Colonic mucosa (tissue), 4 donors: ENCODE measurements at regions not wholly inside any gene's neighbourhood (a gene's known extent, or its start where the extent isn't known, plus 50 kb on each side); places are given as distances from the start of the nearest gene placed in this dataset.
"Not testable (repeated sequence)": the region's sequence is repeated elsewhere in the genome, so short reads cannot be mapped to it uniquely, and the experiment has no call there.

Source experiments
- DNase-seq: peaks from one replicate; pipeline ENCODE4 v3.0.0-alpha.2; 2020
- H3K27ac ChIP-seq: fragments of 200-600 bp; one replicate; pipeline ENCODE4 v1.8.0; 2021
- H3K27me3 ChIP-seq: fragments of 200-600 bp; one replicate; pipeline ENCODE4 v1.8.0; 2021
- H3K36me3 ChIP-seq: fragments of 200-600 bp; one replicate; pipeline ENCODE4 v1.8.0; 2021
- H3K4me1 ChIP-seq: fragments of 200-600 bp; one replicate; pipeline ENCODE4 v1.8.0; 2021; ENCODE audit warnings: mild to moderate bottlenecking
- H3K4me3 ChIP-seq: fragments of 200-600 bp; one replicate; pipeline ENCODE4 v1.8.0; 2021
- H3K9ac ChIP-seq, 2 donors: one replicate each; pipeline ENCODE4 v1.7.0; 2013; ENCODE audit warnings: control low read depth in 2 of 2, low read depth in 2 of 2, low read length in 2 of 2
- H3K9me3 ChIP-seq: fragments of 200-600 bp; one replicate; pipeline ENCODE4 v1.8.0; 2021
- intact Hi-C: fragments of 100-400 bp; cut with DNase I; formaldehyde crosslinking; loops from one replicate; pipeline ENCODE4 v1.14.1; 2022
- TF ChIP-seq, protein P1 (sequence below): fragments of 200-600 bp; IDR thresholded peaks from one replicate; pipeline ENCODE4 v1.8.0; 2022; ENCODE audit warnings: antibody characterized with exemption, mild to moderate bottlenecking
- donor health status: healthy.
- donor health status: DM: no; HTN: no; CAD: no.
- donor health status: DM: no; HTN: no; CAD: no.

DNA sequence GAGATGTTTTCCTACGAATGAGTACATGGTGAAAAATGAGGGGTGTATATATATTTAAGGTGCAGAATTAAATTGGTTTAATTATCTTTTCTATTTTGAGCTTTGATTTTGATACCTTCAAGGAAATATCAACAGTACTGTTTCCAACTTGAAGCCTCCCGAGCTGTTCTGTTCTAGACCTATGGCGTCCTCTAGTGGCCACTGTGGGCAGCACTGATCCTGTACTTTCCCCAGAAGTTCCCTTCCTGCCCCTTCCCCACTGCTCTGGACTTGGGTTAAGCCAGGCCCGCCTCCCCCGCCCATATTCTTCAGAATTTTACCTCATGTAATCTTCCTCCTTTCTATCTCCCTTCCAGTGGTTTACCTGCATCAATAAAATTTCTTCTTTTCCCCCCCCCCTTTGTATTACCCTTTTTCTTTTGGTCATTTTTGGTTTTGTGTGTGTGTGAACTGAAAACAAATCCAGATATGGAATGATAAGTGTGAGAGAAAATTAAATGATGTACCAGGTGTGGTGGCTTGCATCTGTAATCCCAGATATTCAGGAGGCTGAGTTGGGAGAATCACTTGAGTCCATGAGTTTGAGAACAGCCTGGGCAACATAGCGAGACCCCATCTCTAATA, 1643.5 kb downstream of the TP53TG3F start:
- no peak overlapping the region for H3K27ac ChIP-seq
- TF ChIP-seq, protein P1, sequence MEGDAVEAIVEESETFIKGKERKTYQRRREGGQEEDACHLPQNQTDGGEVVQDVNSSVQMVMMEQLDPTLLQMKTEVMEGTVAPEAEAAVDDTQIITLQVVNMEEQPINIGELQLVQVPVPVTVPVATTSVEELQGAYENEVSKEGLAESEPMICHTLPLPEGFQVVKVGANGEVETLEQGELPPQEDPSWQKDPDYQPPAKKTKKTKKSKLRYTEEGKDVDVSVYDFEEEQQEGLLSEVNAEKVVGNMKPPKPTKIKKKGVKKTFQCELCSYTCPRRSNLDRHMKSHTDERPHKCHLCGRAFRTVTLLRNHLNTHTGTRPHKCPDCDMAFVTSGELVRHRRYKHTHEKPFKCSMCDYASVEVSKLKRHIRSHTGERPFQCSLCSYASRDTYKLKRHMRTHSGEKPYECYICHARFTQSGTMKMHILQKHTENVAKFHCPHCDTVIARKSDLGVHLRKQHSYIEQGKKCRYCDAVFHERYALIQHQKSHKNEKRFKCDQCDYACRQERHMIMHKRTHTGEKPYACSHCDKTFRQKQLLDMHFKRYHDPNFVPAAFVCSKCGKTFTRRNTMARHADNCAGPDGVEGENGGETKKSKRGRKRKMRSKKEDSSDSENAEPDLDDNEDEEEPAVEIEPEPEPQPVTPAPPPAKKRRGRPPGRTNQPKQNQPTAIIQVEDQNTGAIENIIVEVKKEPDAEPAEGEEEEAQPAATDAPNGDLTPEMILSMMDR = no peak
- H3K4me1 ChIP-seq = no peaks in the 10 kb centered on the region
- no peaks in the 10 kb centered on the region for H3K9me3 ChIP-seq
- no peak for DNase-seq
- H3K4me3 ChIP-seq = no peak overlapping the region
- no peaks in the 10 kb centered on the region for H3K36me3 ChIP-seq
- H3K9ac ChIP-seq = no peak overlapping the region
- intact Hi-C loops = no loop called here
- no peaks in the 10 kb centered on the region for H3K27me3 ChIP-seq

DNA sequence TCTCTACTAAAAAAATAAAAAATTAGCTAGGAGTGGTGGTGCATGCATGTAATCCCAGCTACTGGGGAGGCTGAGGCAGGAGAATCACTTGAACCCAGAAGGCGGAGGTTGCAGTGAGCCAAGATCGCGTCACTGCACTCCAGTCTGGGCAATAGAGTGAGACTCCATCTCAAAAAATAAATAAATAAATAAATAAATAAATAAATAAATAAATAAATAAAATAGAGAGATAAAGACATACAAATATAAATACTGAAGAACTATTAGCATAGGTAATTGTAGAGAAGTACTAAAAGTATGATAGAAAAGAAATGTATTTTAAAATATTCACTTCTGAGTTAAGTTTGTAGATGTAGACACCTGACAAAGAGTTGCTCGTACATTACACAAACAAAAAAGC, 1652.4 kb downstream of the TP53TG3F start:
- H3K27ac ChIP-seq, H3K9me3 ChIP-seq, DNase-seq, H3K27me3 ChIP-seq, H3K36me3 ChIP-seq, H3K9ac ChIP-seq, H3K4me3 ChIP-seq, intact Hi-C loops, H3K4me1 ChIP-seq: not testable (repeated sequence)

DNA sequence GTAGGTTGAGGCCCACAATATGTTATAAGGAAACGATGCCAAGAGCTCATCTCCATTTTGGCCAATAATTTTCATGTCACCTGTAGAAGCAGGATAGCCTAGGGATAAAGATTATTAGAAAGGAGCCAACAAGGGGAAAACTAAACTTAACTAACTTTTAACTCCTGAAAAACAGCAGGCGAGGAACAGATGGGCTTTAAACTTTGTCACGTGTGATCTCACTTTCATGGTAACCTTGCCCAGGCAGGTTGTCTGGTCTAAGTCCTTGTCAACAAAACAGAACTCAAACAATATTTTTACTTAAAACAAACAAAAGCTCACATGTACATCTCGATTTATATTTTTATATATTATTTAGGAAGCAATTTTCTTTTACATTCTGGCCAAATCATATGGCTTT, 1672.0 kb downstream of the TP53TG3F start:
- Histone ChIP-seq H3K27ac (no peak overlapping the region), H3K9ac (no peak overlapping the region), H3K9me3 (no peaks in the 10 kb centered on the region), H3K36me3 (no peaks in the 10 kb centered on the region), H3K4me3 (no peak overlapping the region), H3K4me1 (no peaks in the 10 kb centered on the region), H3K27me3 (no peaks in the 10 kb centered on the region)
- TF ChIP-seq, protein P1 = no peak
- DNase-seq = no peak
- intact Hi-C loops = no loop called here

GRCh38 chr16:35134471-35134870, 1675.1 kb downstream of the TP53TG3F start:
- Histone ChIP-seq H3K4me3 (no peak overlapping the region), H3K9ac (no peak overlapping the region), H3K36me3 (no peaks in the 10 kb centered on the region), H3K4me1 (no peaks in the 10 kb centered on the region), H3K27ac (no peak overlapping the region), H3K27me3 (no peaks in the 10 kb centered on the region), H3K9me3 (no peaks in the 10 kb centered on the region)
- TF ChIP-seq, protein P1 = no peak
- intact Hi-C loops = no loop called here
- DNase-seq = no peak

GRCh38 chr16:35140293-35140986, 1681.0 kb downstream of the TP53TG3F start:
- Histone ChIP-seq H3K4me1 (no peaks in the 10 kb centered on the region), H3K27ac (no peak overlapping the region), H3K36me3 (no peaks in the 10 kb centered on the region), H3K4me3 (no peak overlapping the region), H3K9ac (no peak overlapping the region), H3K27me3 (no peaks in the 10 kb centered on the region), H3K9me3 (no peaks in the 10 kb centered on the region)
- TF ChIP-seq, protein P1 = no peak
- DNase-seq = no peak
- intact Hi-C loops = no loop called here

DNA sequence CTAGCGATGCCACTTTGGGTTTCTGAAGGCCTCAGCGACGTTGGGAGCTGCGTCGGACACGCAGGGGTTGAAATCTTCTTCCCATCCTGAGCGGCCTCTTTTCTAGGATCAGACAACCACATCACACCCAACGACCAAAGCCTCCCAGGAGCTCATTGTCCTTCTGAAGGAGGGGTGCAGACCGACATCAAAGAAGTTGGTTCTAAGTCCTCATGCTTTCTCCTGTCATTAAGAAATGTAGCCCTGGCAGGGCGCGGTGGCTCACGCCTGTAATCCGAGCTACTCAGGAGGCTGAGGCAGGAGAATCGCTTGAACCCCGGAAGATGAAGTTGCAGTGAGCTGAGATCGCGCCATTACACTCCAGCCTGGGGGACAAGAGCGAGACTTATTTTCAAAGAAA, 1681.9 kb downstream of the TP53TG3F start:
- H3K27ac ChIP-seq = no peak overlapping the region
- H3K4me1 ChIP-seq = no peaks in the 10 kb centered on the region
- H3K9me3 ChIP-seq = no peaks in the 10 kb centered on the region
- H3K9ac ChIP-seq = no peak overlapping the region
- intact Hi-C loops = no loop called here
- no peak for DNase-seq
- no peaks in the 10 kb centered on the region for H3K27me3 ChIP-seq
- TF ChIP-seq, protein P1 = no peak
- no peaks in the 10 kb centered on the region for H3K36me3 ChIP-seq
- no peak overlapping the region for H3K4me3 ChIP-seq
